Hypothalamus (tissue), 51 donors: ENCODE measurements at regions not wholly inside any gene's neighbourhood (a gene's known extent, or its start where the extent isn't known, plus 50 kb on each side); places are given as distances from the start of the nearest gene placed in this dataset.
A peak's percentile ranks its signal among the peaks of the same experiment; 100 is the strongest.

Experiments used
- DNase-seq, 51 donors: peaks; one replicate each; lab custom pipeline; 2025; lab: John Stamatoyannopoulos, UW

GRCh38 chr1:168782559-168783116 is 53.6 kb upstream of the DPT start:
- DNase-seq, result no peak

- DNase-seq, result no peak
Observed at GRCh38 chr1:168783458-168784210, 54.6 kb upstream of the DPT start.

GRCh38 chr1:168786476-168787330 is 57.7 kb upstream of the DPT start:
- DNase-seq, result no peak

- DNase-seq, result no peak
Observed at GRCh38 chr1:168788258-168788657, 59.3 kb upstream of the DPT start.

GRCh38 chr1:168789501-168789900 is 60.5 kb upstream of the DPT start:
- no peak for DNase-seq

- no peak for DNase-seq
Observed at GRCh38 chr1:168792142-168792541, 63.1 kb upstream of the DPT start.

GRCh38 chr1:168792592-168793125 is 63.7 kb upstream of the DPT start:
- no peak for DNase-seq

GRCh38 chr1:168794057-168794456 is 65.1 kb upstream of the DPT start:
- DNase-seq, result no peak

- DNase-seq, result no peak
Observed at GRCh38 chr1:168795681-168796080, 66.7 kb upstream of the DPT start.

- DNase-seq, result no peak
Observed at GRCh38 chr1:168799927-168800605, 71.1 kb upstream of the DPT start.

GRCh38 chr1:168801032-168801745 is 72.2 kb upstream of the DPT start:
- DNase-seq, result no peak

- peak in 23 of 51 donors; percentile 1 to 47 (median 17) for DNase-seq
Observed at GRCh38 chr1:168803806-168804510, 75.0 kb upstream of the DPT start.

GRCh38 chr1:168806952-168807351 is 77.9 kb upstream of the DPT start:
- DNase-seq, result no peak

GRCh38 chr1:168811176-168811575 is 82.2 kb upstream of the DPT start:
- no peak for DNase-seq

GRCh38 chr1:168819668-168820067 is 90.7 kb upstream of the DPT start:
- no peak for DNase-seq

- no peak for DNase-seq
Observed at GRCh38 chr1:168821434-168821833, 92.4 kb upstream of the DPT start.

- DNase-seq, result no peak
Observed at GRCh38 chr1:168822911-168823310, 93.9 kb upstream of the DPT start.

- no peak for DNase-seq
Observed at GRCh38 chr1:168823988-168824387, 95.0 kb upstream of the DPT start.

GRCh38 chr1:168824418-168825065 is 95.5 kb upstream of the DPT start:
- DNase-seq, result no peak
